SH-SY5Y (cell line): ENCODE measurements at regions not wholly inside any gene's neighbourhood (a gene's known extent, or its start where the extent isn't known, plus 50 kb on each side); places are given as distances from the start of the nearest gene placed in this dataset.

ENCODE experiments used
- GATA2 ChIP-seq: IDR thresholded peaks from 2 replicates; pipeline ENCODE4 v1.6.1; 2011; ENCODE audit warnings: mild to moderate bottlenecking, low read depth, low read length
- GATA3 ChIP-seq: IDR thresholded peaks from 2 replicates; pipeline ENCODE4 v1.6.1; 2011; ENCODE audit warnings: low read depth, mild to moderate bottlenecking, low read length, moderate library complexity

- TF ChIP-seq GATA2 (no peak), GATA3 (no peak)
Measured at GRCh38 chr11:45005106-45005505, 54.4 kb upstream of the TP53I11 start.
